Hematopoietic multipotent progenitor cell treated with erythropoietin and hydrocortisone succinate and interleukin-3 and kit ligand, for 17 days (in vitro differentiated cells): ENCODE measurements at regions not wholly inside any gene's neighbourhood (a gene's known extent, or its start where the extent isn't known, plus 50 kb on each side); places are given as distances from the start of the nearest gene placed in this dataset.

Experiments
- DNase-seq: peaks from one replicate; pipeline ENCODE4 v3.0.0-alpha.2; 2015; ENCODE audit warnings: low spot score

DNA sequence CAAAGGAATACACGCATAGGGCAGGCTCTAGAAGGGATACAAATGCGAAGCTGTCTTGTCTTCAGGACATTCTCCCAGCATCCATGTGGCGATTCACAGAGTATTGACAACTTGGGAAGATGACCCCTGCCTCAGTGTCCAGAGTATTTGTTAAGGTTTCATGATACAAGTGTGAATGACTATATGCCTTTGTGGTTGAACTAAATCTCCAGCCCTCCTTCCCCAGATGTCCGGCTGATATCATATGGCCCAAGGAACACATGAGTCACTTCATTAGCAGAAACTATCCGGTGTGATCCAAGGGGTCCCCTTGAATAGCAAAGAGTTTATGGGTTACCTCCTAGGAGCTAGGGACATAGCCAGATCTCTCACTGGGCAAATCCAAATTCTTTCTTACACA, 151.0 kb downstream of the INSIG2 start:
- DNase-seq = no peak

DNA sequence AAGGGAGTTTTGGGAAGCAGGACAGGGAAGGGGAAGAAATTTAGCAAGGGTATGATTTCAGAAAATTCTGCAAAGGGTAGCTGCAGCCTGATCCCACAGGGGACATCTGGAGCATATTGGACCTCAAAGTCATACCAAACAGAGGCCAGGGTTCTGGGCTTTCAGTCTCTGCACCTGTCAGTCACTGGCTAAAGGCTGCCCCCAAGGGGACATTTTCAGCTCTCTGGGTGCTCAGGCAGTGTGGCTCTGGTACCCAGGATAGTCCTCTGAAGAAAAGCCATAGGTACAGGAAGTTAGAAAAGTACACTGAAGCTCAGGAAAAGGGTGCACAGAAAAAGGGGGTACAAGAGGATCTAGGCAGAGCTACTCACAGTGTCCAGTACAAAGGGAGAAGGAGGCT, 149.2 kb downstream of the INSIG2 start:
- no peak for DNase-seq

DNA sequence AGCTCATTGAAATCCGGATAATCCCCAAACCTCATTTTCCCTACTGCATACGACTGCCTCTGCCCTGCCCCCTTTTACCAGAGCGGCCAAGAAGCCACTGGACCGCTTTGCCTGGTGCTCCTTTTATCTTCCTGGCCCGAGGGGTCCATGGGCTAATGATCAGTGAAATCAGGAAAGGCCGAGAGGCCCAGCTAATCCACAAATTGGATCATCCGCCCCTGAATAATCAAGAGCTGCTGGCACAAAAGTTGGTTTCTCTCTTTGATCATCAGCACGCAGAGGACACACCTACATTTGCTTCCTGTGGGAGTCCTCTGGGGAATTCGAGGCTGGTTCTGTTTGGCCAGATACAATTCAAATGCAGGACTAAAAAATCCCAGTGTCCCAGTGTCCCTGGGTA, 144.5 kb downstream of the INSIG2 start:
- DNase-seq = no peak

DNA sequence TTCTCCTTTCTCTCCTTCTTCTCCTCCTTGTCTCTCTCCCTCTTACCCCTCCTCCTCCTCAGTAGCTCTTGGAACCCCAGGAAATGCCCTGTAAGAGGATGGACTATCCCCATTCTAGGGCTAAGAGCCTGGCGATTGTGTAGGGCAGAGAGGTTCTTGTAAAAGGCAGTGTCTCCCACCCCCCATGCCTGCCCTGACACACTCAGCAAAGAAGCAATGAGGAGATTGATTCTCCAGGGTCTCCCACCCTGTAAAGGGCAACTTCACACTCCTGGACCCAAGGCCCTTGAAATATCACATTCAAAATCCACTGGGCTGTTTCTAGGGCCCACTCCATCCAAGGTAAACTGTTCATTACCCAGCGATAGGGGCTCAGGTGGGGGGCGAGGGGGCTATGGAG, 144.1 kb downstream of the INSIG2 start:
- no peak for DNase-seq

DNA sequence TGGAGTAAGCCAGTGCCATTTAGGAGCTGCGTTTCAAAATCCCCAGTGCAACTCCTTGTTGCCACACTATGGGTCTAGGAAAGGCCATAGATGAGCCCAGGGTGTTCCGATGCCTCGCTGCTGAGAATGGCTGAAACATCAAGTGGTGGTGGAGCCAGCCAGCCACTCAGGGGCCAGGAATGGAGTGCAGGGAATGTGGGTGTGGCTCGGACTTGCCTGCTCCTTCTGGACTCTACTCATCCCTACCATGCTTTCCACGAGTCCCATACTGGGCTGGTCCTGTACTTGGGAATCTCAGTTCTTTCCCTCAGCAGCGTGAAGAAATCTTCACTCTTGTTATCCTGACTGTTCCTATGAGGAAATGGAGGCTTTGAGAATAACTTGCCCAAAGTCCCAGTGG, 143.5 kb downstream of the INSIG2 start:
- no peak for DNase-seq

DNA sequence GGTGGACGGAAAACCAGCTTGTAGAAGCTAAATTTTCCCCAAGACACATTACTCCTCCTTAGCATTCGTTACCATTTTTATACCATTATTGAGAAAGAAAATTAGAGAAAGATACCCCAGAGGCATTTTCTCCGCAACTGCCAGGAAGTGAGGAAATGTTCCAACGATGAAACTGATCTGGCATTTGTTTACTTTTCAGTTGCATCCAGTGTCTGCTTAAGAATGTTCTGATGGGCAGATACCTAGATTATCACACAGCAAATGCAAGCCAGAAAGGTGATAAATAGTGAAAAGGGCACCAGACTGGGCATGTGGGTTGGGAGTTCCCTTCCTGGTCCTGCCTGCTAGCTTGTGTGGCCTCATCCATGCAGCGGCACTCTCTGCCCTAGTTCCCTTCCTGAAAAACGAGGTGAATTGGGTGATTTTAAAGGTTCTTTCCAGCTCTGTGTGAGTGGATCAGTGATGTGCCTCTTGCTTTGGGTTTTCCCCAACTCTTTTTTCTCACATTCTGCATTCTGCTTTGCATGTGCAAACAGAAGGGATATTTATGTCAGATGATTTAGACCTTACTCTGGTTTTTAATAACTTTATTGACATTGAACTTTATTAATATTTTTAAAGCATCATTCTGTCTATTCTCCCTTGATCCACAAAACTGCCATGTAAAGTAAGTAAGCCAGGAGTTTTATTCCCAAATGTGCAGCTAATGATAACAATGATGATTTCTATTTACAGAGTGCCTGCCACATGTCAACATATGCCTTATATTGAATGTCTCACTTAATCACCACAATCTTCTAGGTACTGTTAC, 139.6 kb downstream of the INSIG2 start:
- DNase-seq = no peak

DNA sequence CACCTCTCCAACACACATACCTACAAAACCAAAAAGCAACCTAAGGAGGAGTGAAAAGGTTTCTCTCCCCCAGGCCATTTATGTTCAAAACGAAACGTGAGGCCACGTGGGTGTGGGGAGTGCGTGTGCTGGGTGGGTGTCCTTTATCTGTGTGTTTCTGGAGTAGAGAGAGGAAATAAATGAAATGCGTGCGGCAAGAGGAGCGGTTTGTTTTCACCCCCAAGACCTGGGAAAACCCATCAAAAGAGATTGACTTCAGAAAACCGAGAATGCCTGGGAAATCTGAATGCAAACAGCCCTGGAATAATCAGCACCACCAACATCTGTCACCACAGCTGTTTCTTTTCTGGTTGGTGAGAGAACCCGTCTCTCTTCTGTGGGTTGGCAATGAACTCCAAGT, 137.4 kb downstream of the INSIG2 start:
- DNase-seq = no peak

DNA sequence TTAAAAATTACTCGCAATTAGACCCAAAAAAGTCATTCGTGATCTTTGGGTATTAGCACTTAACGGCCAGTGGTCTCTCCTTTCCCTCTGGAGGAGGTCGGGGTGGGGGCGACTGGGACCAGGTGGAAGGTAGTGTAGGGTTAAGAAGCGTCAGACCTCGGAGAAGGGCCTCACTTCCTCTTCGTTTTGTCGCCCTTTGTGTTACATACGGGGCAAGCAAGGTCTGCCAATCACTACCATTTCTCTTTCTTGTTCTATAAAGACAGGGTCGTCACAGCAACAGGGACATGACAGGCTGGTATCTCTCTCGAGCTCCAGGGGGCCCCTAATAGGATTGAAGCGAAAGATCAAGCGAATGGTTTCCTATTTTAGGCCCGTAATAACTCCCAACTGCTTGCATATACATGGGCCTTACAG, 136.6 kb downstream of the INSIG2 start:
- DNase-seq = no peak

DNA sequence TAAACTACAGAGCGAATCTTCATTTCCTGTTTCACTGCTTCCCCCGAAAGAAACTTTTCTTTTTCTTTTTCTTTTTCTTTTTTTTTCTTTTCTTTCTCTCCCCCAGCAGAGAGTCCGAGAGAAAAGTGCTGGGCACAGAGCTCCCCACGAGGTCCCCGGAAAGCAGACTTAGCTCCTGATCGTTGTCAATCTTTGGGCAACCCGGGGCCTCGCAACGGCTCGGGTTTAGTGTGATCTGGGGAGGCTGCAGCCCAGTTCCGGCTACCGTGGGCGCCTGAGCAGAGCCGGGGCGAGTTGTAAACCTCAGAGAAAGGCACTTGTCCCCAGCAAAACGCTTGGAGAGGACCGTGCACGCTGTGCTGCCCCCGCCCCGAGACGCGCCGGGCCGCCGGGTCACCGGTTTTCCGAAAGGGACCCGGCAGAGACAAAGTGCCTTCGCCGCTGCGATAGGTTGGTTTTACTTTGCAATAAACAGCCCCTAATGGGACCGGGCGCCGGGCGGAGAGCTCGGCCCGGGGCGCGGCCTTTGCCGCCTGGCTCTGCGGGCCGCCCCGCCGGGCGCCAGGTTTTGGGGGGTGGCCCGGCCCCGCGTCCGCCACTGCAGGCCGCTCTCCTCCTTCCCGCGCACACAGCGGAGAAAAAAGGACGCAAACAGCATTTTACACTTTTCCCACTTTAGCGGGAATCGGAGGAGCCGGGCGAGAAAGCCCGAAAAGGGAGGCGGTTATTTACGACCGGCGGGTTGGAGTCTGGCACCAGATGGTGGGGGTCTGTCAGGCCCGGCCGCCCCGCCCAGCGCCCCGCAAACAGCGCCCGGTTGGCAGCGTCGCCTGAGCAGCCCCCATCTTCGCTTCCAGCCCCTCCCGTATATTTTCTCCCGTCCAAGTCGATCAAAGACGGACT, 136.0 kb downstream of the INSIG2 start:
- DNase-seq = no peak

DNA sequence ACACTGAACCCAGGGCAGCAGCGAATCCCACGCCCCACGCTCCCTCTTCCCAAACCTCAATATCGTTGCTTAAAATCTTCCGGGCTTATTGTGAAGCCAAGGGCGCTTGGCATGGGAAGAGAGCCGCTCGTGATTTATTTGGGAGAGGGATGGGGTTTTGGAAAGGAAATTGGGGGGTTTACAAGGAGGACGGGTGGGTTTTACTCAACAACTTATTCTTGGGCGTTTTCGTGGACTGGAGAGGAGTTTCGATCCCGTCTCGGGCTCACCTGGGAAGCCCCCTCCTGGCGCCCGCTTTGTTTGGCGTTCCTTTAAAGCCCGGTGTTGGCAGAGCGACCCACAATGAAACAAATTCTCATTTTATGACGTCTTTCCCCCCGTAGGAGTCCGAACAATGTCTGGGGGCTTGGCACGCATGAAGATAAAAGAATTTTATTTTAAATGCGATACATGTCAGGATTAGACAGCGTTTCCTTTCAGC, 135.3 kb downstream of the INSIG2 start:
- DNase-seq = no peak

DNA sequence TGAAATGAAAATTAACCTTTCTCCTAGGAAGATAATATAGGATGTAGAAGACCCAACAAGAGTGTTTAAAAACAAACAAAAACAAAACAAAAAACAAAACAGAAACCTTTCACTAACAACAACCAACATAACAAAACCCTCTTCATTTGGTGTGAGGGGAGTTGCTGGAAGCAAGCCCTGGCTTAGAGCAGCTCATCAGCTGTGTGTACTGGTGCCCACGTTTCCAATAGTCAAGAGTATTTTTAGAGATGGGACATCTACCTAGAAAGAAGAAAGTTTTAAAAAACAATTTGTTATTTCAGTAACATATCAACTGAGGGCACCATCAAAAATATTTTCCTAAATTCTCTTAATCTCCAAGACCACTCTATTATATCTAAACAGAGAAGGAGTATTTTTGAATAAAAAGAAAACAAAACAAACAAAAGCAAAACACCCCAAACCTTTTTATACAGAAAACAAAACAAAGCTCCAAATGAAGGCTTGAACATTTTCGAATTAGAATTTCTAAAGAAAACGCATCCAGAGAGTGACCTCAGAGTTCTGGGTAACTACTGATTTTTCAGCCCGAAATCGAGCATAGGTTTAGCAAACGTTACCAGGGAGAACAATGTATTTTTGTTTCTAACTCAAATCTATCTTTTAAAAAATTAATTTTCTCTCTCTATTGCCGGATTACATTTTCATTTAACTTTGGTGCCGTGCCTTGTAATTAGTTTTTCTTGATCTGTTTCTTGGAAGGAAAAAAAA, 134.6 kb downstream of the INSIG2 start:
- DNase-seq = no peak

DNA sequence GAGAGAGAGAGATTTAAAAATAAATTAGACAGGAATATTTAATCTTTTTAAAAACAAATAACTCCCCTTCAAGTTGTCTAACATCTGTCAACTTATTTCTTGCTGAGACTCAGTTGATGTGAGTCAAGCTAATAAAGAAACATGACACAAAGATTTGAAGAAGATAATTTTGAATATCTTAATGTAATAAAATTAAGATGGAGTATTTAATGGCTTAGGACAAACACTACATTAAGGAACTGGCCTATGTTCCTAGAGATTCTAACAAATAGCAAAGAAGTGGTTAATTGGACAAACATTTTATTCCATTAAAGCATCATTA, 134.0 kb downstream of the INSIG2 start:
- DNase-seq = no peak

DNA sequence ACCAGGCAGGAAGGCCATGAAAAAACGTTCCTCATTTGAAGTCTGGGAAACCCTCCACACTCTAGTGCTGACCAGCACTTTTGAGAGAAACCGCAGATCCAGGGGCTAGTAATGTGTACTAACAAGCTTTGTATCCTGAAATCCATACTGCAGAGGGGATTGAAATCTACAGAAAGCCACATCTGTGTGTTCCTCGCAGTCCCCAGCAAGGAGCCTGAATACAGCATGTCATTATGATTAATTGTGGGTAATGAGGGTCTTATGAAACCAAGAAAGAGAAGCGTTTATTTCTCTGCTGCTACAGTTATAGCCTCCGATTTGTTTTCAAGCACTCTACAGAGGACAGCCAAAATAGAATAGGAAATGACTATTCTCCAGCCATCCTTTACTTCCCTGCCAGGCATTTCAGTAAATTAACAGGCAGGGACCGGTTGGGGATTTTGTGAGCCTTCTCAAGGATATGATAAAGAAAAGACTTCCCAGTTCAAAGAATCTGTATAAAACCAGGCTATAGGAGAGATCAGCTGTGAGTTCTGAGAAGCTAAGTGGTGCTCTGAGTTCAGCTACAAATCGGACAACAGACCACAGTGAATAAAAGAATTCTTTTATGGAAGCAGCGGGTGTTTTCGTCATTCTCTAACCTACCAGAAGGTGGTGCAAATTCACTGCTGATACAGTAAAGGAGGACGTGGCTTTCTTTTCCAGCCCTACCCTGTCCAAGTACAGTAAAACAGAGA, 133.4 kb downstream of the INSIG2 start:
- DNase-seq = no peak

DNA sequence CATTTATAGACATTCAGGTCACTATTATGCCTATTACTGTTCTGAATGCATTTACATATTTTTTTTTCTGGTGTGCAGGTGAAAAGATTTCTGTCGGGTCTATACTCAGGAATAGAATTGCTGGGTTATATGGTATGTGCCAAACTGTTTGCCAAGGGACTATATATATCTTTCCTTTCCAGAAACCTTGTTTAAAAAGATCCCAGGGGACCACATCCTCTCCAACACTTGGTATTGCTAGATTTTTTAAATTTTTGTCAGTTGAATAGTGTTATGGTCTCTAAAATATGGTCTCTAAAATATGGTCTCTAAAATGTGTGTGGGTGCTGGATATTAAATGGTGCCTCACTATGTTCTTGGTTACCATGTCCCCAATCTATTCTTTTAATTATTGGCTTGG, 131.3 kb downstream of the INSIG2 start:
- no peak for DNase-seq

DNA sequence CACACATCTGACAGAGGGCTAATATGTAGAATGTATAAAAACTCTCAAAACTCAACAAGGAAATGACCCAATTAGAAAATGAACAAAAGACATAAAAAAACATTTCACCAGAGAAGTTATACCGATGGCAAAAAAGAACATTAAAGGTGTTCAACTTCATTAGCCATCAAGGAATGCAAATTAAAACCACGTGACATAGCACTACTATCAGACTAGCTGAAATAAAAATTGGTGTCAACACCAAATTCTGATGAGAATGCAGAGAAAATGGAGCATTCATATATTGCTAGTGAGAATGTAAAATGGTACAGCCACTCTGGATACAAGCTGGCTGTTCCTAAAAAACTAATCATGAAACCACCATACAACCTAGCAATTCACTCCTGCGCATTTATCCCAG, 128.0 kb downstream of the INSIG2 start:
- no peak for DNase-seq

DNA sequence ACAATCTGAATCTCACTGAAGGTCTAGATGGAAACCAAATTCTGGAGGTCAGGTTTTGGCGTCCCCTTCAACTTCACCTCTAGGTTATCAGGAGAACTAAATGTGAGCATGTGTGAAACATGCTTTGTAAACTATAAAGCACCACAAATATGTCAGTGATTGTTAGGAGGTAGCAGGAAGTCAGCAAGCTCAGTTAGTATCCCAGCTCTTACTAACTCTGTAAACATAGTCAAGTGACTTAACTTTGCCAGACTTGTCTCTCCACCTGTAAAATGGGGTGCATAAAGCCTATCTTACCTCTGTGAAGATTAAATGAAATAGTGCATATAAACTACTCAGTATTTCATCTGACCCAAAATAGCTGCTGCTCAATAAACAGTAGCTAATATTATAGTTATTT, 121.5 kb downstream of the INSIG2 start:
- DNase-seq = no peak

DNA sequence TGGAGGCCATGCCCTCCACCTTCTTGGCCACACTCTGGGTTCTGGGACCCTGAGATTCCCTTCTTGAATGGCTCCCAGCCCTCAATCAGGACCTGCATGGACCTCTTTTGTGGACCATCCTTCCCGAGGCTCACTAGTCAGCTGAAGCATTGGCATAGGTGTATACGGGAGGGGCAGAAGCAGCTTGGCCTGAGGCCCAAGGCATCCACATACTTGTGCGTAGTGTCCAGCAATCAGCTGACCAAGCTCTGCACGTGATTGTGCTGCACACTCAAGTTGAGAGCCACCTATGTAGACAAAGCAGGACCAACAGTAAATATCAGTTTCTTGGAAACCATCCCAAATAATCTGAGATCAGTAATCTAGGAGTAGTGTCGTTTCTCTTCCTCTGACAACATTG, 119.6 kb downstream of the INSIG2 start:
- no peak for DNase-seq

DNA sequence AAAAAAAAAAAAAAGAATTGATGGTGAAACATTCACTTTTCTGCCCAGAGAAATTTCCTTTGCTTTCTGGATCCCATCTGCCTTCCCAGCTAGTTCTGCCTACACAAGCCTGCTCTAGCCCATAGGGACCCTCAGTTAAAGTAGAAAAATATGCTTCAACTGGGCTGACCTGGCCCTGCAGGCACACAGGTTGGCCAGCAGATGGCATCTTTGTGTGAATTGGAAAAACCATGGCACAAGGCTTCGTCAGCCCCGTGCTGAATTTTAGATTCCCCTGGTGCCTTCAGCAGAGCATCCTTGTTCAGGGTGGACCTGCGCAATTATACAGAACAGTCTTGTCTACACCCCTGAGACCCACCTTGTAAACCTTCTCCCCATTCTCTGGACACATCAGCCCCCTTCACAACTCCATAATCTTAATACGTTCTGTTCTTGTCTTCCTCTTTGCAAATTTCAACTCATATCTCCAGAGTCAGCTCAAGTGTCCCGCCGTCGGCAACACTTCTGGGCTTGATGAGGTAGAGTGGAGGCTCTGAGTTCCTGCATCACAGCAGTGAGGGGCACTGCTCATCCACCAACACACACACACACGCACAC, 114.5 kb downstream of the INSIG2 start:
- no peak for DNase-seq

DNA sequence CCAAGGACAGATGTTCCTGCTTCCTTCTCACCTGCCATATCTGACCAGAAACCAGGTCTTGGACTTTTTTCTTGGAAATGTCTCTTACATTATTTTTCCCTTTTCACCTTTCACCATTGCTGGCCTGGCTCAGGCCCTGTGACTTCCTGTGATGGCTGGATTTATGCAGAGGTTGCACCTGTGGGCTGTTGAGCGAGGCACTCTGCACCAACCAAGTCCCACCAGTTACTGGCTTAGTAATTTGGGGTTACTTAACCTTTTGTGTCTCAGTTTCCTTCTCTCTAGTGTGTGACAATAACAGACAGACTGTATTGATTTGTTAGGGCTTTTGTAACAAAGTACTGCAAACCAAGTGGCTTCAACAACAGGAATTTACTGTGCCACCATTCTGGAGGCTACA, 110.0 kb downstream of the INSIG2 start:
- DNase-seq = no peak

DNA sequence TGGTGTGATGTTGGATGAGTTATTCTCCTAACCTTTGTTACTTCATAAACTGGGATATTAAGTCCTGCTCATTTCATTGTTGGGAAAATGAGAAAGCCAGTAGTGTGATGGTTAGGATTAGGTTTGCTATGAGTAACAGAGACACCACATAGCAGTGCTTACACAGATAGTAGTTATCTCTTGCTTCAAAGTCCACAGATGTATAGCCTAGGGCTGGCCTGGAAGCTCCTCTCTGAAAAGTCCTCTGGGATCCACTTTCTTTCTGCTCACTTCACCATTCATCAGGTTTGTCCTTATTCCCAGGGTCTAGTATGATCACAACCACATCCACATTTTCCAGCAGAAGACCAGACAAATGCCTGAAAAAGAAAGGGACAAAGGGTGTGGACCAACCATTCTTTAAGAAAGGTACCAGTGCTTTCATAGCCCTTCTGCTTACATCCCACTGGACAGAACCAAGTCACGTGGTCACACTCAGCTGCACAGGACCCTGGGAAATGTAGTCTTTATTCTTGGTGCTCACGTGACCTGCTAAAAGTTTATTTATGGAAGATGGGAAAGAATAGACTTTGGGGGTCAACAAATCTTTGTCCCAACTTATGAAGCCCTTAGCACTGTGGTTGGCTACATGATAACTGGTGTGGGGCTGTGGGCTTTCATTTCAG, 108.9 kb downstream of the INSIG2 start:
- DNase-seq = no peak

DNA sequence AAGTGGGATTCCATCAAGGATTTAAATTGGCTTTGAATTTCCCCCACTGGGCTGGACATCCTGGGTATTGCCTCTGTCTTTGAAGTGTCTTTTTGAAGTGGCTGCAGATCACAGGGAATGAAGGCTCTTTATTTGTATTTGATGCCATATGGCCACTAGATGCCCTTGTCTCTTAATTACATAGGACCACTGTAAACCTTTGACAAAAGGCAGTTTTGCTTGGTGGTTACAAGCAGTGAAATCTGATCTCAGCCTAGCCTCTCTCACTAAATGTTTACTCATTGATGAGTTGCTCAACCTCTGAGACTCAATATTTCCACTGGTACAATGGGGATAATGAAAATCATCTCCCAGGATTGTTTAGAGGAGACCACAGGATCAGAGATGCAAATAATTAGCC, 102.2 kb downstream of the INSIG2 start:
- DNase-seq = no peak
